KOPT-K1 (cell line): ENCODE measurements at regions not wholly inside any gene's neighbourhood (a gene's known extent, or its start where the extent isn't known, plus 50 kb on each side); places are given as distances from the start of the nearest gene placed in this dataset.

Source experiments
- H3K27ac ChIP-seq: fragments of 200-600 bp; sonication (generic); 2 replicates; pipeline ENCODE4 v1.5.1; 2016; ENCODE audit warnings: antibody characterized with exemption, mild to moderate bottlenecking, low read depth, low read length; ENCODE audit not compliant: poor library complexity, severe bottlenecking
- H3K36me3 ChIP-seq: fragments of 200-600 bp; sonication (generic); 2 replicates; pipeline ENCODE4 v1.5.1; 2017; ENCODE audit warnings: antibody characterized with exemption, mild to moderate bottlenecking, low read length, moderate library complexity; ENCODE audit not compliant: insufficient read depth
- H3K9me3 ChIP-seq: fragments of 200-600 bp; sonication (generic); 2 replicates; pipeline ENCODE4 v1.5.1; 2017; ENCODE audit warnings: antibody characterized with exemption, low read length, mild to moderate bottlenecking; ENCODE audit not compliant: insufficient read depth, poor library complexity, severe bottlenecking

GRCh38 chr14:105818712-105819005 is 292.3 kb downstream of the TMEM121 start:
- no peak overlapping the region for H3K27ac ChIP-seq
- no peaks in the 10 kb centered on the region for H3K9me3 ChIP-seq
- no peaks in the 10 kb centered on the region for H3K36me3 ChIP-seq

- Histone ChIP-seq H3K36me3 (no peaks in the 10 kb centered on the region), H3K9me3 (peaks cover 9% of the 10 kb centered on the region), H3K27ac (no peak overlapping the region)
Measured at GRCh38 chr14:105830171-105830570, 303.8 kb downstream of the TMEM121 start.

- peaks cover 6% of the 10 kb centered on the region for H3K9me3 ChIP-seq
Measured at GRCh38 chr14:105836160-105836559, 309.8 kb downstream of the TMEM121 start.

GRCh38 chr14:105836730-105837129 is 310.3 kb downstream of the TMEM121 start:
- H3K27ac ChIP-seq, result no peak overlapping the region
- peaks cover 6% of the 10 kb centered on the region for H3K9me3 ChIP-seq
- H3K36me3 ChIP-seq, result no peaks in the 10 kb centered on the region

More at GRCh38 chr14:105836160-105836559, 309.8 kb downstream of the TMEM121 start:
- no peaks in the 10 kb centered on the region for H3K36me3 ChIP-seq
- no peak overlapping the region for H3K27ac ChIP-seq

- H3K27ac ChIP-seq, result no peak overlapping the region
- peaks cover 3% of the 10 kb centered on the region for H3K9me3 ChIP-seq
- H3K36me3 ChIP-seq, result no peaks in the 10 kb centered on the region
Measured at GRCh38 chr14:105837349-105838063, 311.1 kb downstream of the TMEM121 start.

GRCh38 chr14:105838107-105838506 is 311.7 kb downstream of the TMEM121 start:
- Histone ChIP-seq H3K9me3 (no peaks in the 10 kb centered on the region), H3K27ac (no peak overlapping the region), H3K36me3 (no peaks in the 10 kb centered on the region)

- no peaks in the 10 kb centered on the region for H3K9me3 ChIP-seq
- no peak overlapping the region for H3K27ac ChIP-seq
Measured at GRCh38 chr14:105838591-105839424, 312.4 kb downstream of the TMEM121 start.

GRCh38 chr14:105839425-105840265 is 313.3 kb downstream of the TMEM121 start:
- Histone ChIP-seq H3K9me3 (no peaks in the 10 kb centered on the region), H3K27ac (no peak overlapping the region), H3K36me3 (no peaks in the 10 kb centered on the region)

More at GRCh38 chr14:105838591-105839424, 312.4 kb downstream of the TMEM121 start:
- no peaks in the 10 kb centered on the region for H3K36me3 ChIP-seq

- Histone ChIP-seq H3K9me3 (no peaks in the 10 kb centered on the region), H3K36me3 (no peaks in the 10 kb centered on the region), H3K27ac (no peak overlapping the region)
Measured at GRCh38 chr14:105840266-105841021, 314.1 kb downstream of the TMEM121 start.

- H3K9me3 ChIP-seq, result no peaks in the 10 kb centered on the region
- no peaks in the 10 kb centered on the region for H3K36me3 ChIP-seq
- no peak overlapping the region for H3K27ac ChIP-seq
Measured at GRCh38 chr14:105841022-105842009, 314.9 kb downstream of the TMEM121 start.

- Histone ChIP-seq H3K36me3 (no peaks in the 10 kb centered on the region), H3K27ac (no peak overlapping the region), H3K9me3 (no peaks in the 10 kb centered on the region)
Measured at GRCh38 chr14:105842105-105842504, 315.7 kb downstream of the TMEM121 start.

GRCh38 chr14:105843444-105844046 is 317.2 kb downstream of the TMEM121 start:
- no peaks in the 10 kb centered on the region for H3K9me3 ChIP-seq
- no peak overlapping the region for H3K27ac ChIP-seq
- H3K36me3 ChIP-seq, result no peaks in the 10 kb centered on the region

- Histone ChIP-seq H3K36me3 (no peaks in the 10 kb centered on the region), H3K27ac (no peak overlapping the region), H3K9me3 (no peaks in the 10 kb centered on the region)
Measured at GRCh38 chr14:105844047-105844630, 317.8 kb downstream of the TMEM121 start.
